Fibroblast of the conjunctiva (primary cell): ENCODE measurements at regions not wholly inside any gene's neighbourhood (a gene's known extent, or its start where the extent isn't known, plus 50 kb on each side); places are given as distances from the start of the nearest gene placed in this dataset.
A peak's percentile ranks its signal among the peaks of the same experiment; 100 is the strongest.
"Not testable (repeated sequence)": the region's sequence is repeated elsewhere in the genome, so short reads cannot be mapped to it uniquely, and the experiment has no call there.

Experiments
- DNase-seq: peaks from one replicate; pipeline ENCODE4 v3.0.0-alpha.2; 2010; ENCODE audit warnings: low read depth

DNA sequence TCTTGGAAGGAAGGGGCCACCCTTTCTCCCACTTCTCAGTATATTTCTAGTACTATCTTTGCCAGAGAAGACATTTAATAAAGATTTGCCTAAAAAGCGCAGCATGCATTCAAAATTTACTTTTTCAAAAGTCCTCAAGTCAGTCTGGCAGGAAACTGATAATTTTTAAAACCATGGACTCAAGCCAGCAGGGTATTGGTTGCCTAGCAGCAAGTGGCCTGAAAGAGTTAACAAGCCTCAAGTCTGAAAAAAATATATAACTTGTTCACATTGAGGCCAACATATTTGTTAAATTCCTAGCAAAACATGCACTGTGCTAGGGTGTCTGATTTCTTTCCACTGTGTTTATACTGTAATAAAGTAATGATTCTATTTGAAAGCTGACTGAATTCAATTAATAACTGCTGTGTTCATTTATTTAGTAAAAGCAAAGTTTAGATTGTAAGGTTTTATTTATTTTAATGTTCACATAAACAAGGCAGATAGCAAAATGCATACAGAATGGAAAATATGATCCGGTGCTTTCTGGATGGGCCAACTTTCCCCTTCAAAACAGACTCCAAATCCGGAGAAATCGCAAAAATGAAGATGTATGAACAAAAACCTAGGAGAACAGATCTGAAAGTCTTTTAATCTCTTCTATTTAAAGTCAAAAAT, 218.5 kb upstream of the FGF13 start:
- peak; percentile 5 for DNase-seq

DNA sequence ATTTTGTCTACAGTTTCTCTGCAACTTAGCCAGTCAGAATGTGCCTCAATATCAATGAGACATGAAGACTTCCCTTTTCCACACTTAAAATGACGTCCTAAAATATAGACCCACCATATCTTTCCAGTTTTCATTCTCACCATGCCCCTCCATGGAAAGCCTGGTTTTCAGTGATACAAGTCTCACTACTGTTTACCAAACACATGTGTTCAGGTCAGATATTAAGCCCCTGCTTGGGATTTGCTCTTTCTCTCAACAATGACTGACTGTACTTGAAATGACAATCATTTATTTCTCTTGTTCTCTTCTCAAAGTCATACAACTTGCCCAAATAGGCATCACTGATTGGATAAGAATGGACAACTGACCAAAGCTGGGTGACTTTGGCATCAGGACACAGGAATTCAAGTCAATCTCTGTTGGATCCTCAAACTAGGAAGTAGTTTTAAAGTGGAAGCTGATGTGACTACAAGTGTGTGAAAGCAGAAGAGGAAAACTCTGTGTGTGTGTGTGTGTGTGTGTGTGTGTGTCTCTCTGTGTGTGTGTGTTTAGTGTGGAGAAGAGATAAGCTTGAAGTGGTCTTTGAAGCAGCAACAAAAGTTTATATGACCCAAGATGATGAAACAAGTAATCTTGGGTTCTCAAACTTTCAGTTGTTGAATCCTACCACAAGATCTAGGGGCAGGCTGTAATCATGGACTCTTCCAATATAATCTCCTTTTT, 217.4 kb upstream of the FGF13 start:
- no peak for DNase-seq

DNA sequence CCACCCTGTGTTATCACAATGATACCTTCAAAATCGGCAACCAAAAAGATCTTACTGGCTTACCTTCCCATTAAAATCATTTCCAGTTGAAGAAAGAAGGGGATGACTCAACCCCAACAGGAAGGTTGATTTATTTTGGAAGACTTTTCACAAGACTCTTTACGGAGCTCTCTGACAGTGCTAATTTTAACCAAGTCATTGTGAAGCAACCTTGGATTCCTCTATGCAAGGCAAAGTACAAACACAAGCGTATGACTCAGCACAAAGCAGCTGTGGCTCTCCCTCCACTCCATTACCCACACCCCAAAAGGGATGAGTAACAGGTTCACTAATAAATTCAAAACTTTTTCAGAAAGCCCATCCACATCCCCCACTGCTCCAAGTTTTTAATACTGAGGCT, 213.8 kb upstream of the FGF13 start:
- peak; percentile 76 for DNase-seq

DNA sequence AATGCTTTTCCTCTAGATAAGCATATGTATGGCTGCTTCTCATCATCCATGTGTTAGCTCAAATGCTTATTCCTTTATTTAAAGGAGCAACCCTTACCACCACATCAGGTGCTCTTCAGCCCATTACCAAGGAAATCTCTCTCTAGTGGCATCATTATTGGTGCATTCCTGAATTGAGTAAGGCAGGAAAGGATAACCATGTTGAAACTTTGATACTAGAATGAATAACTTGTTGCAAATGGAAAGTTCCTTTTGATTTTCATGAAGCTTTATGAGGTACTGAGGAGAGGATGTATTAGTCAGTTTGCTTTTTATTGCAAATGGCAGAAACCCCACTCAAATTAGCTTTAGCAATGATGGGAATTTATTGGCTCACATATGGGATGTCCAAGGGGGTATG, 212.3 kb upstream of the FGF13 start:
- DNase-seq = no peak

DNA sequence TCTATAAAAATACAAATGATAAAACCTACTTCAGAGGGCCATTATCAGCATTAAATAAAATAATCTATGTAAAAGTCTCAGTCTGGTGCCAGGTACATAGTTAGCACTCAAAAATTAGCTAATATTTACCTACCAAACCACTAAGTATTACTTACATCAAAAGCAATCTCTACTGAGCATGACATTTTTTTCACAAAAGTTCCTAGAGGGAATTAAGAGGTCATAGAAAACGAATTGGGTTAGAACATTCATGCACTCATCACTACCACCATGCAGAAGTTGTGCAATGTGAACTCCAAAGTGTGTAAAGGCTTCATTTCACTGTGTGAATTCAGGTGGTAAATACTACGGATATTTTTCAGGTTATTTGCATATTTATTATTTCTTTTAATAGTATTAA, 209.5 kb upstream of the FGF13 start:
- no peak for DNase-seq

DNA sequence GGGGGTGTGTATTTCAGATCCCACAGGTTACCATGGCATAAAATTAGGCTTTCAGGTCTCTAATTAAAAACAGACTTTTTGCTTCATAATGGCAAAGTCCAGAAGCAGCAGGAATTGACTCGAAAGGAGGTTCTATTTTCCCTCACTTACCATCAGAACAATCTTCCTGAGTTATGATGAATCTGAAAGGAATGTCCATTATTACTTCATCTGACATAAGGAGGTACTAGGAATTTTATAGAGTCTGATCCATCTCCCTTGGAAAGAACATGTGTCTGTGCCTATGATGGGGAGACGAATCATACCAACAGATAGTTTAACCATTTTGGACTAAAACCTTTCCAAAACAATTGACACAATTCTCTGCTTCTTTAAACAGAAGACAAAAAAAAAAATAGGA, 206.3 kb upstream of the FGF13 start:
- peak; percentile 30 for DNase-seq

DNA sequence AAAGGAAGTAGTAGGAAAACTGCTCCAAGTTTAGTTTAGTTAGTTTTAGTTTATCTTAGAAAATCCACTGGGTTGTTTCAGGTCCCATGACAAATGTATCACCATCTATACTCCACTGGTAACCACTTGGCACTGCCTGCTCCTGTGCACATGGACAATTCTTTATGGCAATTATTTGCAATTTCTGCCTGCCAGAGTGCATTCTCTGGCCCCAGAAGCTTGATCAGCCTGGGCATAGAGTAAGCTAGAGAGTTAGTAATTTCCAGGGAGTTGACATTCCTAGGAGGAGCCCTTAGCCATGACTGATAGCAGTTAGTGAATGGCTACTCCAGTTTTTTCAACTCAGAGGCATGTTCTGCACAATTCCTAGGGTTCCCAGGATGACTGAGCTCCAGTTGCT, 203.2 kb upstream of the FGF13 start:
- no peak for DNase-seq

DNA sequence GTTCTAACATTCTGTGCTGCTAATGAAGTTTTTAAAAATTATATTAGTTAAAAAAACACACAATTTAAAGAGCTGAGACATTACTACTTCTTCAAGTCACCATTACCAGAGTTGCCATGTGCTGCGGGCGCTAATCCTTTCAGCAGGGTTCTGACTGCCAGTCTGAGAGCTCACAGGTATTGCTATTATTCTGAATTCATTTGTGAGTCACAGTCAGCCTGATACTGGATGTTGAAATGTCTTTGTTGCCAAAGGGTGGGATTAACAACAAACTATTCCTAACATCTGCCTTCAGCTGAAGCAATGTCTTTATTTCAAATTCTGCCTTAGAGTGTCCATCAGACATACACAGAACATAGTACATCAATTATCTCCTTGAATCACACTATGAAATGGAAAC, 197.1 kb upstream of the FGF13 start:
- no peak for DNase-seq

DNA sequence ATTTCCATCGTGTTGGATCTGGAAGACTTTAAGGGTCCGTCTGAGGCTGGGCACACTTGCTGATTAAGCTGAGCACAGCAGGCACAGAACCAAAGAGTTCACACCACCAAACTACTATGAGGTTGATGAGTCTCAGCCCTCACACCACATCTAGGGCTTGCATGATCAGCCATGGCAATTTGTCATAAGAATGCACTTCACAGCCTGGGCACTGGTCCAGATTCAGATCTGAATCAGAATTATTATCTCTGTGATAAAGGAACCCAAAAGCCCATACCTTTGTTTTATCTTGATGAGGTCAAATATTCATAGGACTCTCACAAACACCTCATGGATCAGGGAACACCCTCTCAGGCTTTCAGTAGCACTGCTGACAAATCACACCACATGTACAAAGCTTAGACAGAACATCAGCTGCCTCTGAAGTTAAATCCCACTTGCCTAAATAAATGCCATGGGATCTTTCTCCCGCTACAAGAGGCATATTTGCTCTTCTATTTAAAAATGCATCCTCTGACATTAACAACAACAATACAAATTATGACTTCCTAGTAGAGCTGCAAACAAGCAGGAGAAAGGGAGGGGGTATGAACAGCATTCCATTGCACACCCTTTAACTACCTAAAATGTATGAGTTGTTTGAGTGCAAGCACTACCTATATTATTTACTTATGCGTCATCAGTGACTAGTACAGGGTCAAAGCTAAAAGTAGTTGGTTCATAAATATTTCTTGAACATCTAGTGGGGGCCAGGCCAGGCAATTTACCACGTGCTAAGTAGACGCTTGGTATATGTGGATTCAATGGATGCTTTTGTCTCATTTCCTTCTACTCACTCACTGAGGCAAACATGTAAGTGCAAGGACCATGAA, 186.3 kb upstream of the FGF13 start:
- DNase-seq = no peak

DNA sequence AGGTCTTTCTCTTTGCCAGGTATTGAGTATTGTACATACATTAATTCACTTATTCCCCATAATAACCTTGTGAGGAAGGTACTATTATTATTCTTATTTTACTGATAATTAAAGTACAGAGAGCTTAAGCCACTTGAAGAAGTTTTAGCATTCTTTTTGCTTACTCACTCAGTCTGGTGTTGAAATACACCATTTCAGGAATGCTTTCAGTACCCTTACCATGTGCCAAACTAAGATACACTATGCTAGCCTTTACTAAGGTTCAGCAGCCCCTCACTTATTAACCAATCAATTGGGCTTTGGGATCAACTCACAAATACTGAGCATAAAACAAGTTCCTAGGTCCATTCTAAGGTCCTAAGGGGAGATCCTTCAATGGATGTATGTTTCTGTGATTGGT, 179.0 kb upstream of the FGF13 start:
- DNase-seq = no peak

DNA sequence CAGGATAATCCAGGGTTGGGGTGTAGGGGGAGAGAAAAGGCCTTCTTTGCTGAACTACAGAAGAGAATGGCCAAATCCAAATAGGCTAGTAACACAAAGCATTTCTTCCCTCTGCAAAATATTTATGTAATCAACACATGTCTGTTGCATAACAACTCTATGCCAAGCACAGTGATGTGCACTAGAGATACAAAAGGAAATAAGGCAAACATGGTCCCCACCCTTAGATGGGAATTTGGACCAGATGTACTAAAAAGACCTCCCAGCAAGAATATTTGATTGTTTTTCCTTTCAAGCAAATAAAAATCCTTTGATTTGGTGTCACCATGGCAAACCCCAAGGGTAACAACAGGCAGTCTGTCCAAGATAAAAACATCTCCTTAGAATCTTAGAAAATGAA, 177.6 kb upstream of the FGF13 start:
- no peak for DNase-seq

DNA sequence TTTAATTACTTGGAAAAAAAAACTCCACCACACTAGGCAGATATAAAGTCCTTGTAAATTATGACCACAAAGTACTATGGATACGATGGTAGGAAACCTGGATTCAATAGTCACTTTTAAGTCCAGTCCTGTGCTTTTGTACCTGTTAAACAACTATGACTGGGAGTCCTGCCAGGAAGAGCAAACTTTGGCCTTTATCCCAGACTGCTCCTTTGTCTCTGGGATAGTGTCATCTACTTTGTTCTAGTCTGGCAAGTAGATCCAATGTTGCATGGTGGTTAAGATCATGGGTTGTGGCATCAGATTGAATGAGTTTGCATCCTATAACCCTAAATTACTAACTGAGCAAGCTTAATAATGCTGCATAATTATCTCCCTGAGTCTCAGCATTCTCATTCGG, 175.3 kb upstream of the FGF13 start:
- DNase-seq = no peak

DNA sequence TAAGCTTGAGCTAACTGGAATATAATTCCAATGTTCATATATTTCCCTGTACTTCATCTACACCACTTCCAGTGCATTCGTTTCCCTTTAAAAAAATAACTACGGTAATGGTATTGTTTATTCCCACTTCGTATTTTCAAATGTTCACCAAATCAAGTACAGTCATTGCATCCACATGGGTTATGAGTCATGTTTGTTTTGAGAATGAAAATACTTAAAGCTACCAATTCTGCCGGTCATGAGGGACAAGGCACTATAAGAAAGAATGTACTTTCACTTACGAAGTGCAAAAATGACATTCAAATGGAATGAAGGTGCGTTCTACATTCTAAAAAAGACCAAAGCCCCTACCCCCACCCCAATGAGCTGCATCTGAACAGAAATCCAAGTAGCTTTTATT, 174.4 kb upstream of the FGF13 start:
- peak; percentile 17 for DNase-seq

DNA sequence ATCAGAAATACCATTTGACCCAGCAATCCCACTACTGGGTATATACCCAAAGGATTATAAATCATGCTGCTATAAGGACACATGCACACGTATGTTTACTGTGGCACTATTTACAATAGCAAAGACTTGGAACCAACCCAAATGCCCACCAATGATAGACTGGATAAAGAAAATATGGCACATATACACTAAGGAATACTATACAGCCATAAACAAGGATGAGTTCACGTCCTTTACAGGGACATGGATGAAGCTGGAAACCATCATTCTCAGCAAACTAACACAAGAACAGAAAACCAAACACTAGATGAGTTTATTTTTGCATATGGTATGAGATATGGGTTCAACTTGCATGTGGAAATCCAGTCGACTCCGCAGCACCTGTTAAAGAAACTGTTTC, 168.8 kb upstream of the FGF13 start:
- DNase-seq = not testable (repeated sequence)

DNA sequence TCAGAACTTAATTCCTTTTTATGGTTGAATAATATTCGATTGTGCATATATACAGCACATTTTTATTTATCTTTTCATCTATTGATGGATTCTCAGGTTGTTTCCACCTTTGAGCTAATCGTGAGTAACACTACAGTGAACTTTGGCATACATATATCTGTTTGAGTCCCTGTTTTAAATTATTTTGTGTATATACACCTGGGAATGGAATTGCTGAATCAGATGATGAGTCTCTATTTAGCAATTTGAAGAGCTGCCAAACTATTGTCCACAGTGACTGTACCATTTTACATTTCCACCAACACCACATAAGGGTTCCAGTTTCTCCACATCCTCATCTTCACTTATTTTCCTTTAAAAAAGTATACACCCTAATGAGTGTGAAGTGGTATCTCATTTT, 166.2 kb upstream of the FGF13 start:
- no peak for DNase-seq

DNA sequence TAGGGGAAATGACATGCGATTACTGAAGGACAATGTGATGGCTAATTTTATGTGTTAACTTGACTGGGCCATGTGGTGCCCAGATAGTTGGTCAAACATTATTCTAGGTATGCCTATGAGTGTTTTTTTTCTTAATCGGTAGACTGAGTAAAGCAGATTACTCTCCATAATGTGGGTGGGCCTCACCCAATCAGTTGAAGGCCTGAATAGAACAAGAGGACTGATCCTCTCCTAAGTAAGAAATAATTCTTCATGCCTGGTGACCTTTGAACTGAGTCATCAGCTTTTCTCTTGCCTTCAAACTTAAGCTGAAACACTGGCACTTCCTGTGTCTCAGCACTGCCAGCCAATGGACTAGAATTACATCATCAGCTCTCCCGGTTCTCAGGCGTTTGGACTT, 164.0 kb upstream of the FGF13 start:
- no peak for DNase-seq

DNA sequence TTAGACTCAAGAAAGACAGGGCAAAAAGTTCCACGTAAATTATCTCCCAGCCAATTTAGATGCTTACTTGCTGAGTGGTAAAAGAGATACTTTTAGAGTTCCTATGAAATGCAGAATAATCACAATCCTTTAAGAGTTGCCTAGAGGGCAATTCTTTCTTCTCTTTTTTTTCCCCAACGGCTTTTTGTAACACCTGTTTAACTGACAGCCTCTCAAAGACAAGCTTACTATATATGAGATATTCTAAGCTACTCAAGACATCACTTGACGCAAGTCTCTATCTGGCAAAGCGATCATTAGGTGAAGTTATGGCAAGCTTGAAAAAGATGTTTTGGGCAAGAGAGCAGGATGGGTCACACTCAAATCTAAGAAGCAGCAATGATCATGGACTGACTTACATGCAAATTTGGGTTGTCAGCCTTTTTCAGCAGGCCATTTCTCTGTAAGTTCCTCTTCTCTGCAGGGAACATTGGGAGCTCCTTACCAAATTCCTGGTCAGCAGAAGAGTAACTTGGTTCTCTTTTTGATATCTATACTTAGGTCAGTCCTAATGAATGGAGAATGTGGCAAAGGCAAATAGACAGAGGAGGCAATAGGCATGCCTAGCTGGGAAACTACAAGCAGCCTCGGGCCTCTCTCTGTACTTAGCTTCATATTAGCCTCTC, 162.9 kb upstream of the FGF13 start:
- no peak for DNase-seq

DNA sequence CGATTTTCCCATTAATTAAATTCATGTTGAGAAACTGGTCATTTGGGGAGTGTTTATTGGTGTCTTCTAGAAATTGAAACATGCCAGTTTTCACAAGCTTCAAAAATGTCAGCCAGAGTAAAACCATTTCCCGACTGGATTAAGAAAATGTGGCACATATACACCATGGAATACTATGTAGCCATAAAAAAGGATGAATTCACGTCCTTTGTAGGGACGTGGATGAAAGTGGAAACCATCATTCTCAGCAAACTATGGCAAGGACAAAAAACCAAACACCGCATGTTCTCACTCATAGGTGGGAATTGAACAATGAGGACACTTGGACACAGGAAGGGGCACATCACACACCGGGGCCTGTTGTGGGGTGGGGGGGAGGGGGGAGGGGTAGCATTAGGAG, 162.1 kb upstream of the FGF13 start:
- DNase-seq = not testable (repeated sequence)

DNA sequence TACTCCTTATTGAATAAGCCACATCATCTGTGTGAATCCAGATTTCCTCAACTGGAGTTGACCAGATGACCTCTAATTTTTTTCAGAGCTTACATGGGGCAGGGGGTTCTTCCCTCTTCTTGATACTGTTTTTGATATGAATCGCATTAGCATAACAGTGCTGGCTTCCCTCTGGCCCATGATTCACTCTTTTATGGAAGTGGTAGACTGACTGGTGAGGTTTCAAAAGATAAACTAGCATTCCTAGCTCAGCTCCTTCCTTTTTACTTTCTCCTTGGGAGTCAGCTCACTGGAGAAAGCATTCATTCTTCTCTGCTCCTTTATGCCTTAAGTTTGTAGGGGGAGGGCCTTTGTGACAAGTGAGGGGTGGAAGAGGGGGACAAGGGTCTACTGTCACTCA, 161.0 kb upstream of the FGF13 start:
- DNase-seq = no peak

DNA sequence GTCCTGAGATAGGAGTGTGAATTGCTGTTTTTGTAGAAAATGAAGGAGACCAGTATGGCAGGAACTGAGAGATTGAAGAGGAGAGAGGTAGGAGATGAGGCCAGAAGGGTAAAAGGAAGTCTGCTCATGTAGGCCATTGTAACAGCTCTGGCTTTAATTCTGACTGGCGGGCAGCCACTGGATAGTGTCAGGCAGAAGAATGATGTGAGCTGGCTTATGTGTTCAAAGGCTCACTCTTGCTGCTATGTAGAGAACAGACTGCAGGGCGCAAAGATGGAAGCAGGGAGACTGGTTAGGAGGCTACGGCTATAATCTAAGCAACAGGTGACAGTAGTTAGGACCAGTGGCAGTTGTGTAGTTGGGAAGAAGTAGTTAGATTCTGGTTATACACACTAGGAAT, 160.2 kb upstream of the FGF13 start:
- DNase-seq = no peak

DNA sequence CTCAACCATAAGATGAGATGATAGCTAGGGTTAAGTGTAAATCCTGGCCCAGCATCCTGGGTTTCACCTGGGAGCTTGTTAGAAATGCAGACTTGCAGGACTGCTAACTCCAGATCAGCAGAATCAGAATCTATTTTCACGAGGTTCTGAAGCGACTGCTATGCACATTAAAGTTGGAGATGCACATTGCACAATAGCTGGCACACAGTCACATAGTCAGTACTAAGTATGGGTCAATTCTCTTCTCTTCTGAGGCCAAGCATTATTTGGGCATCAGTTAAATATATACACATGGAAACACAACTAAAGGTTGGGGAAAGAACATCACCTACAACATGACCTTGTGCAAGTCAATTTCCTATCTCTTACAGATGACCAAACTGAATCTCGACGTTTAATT, 155.1 kb upstream of the FGF13 start:
- no peak for DNase-seq

DNA sequence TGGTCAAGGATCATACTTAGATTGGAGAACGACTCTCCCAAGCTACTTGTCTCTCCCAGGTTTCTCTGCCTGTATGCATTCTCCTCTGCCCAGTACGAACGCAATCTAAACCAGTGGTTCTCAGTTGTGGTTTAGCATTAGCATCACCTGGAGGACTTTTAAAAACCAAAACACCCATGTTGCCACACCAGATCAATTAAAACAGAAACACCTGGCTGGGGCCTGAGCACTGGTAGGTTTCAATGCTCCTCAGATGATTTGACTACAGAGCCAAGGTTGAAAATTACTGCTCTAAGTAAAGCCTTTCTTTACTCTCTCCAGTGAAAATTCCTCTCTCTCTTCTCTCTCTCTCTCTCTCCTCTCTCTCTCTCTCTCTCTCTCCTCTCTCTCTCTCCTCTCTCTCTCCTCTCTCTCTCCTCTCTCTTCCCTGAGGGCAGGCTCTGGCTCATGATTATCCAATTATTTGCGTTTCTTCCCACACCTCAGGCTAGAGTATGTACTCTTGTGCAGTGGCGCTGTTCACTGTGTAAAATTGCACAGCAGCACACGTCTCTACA, 153.7 kb upstream of the FGF13 start:
- DNase-seq = no peak
